GM21423 (cell line): ENCODE measurements at regions not wholly inside any gene's neighbourhood (a gene's known extent, or its start where the extent isn't known, plus 50 kb on each side); places are given as distances from the start of the nearest gene placed in this dataset.

Experiments used
- ATAC-seq: cut with Tn5 transposase; IDR thresholded peaks from one replicate; pipeline ENCODE4 v1.9.1; 2021; ENCODE audit warnings: mild to moderate bottlenecking, moderate library complexity; ENCODE audit not compliant: unreplicated experiment

DNA sequence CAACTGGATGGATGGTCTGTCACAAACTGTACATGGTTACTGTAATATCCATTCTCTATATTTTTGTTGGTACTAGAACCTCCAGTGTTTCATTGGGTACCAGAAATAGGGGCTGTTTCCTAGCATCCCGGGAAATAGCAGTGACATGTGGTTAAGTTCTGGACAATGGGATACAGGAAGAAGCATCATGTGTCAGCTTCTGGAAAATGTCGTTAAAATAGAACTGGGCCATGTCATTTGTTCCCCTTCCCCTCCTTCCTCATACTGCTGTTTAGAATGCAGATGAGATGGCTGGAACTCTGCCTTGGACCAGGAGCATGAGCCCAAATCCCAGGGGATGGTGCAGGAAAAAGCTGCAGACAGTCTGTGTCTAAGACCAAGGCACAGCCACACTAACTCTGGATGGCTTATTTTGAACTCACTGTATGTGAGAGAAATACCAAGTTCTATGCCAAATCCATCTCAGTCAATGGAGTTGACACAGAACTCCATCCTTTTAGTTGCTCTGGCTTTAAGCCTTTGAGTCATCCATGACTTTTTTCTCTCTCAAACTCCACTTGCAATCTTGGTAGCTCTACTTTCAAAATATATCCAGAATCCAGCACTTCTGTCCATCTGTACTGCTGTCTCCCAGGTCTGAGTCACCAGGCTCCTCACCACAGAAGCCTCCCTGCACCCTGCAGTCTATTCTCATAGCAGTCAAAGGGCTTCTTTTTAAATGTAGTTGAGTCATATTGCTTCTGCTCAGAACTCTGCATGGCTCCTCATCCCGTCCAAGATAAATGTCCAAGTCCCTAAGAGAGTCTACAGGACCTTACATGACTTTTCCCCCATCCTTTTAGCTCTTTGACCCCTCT is 184.2 kb downstream of the NSG2 start:
- no peak for ATAC-seq

DNA sequence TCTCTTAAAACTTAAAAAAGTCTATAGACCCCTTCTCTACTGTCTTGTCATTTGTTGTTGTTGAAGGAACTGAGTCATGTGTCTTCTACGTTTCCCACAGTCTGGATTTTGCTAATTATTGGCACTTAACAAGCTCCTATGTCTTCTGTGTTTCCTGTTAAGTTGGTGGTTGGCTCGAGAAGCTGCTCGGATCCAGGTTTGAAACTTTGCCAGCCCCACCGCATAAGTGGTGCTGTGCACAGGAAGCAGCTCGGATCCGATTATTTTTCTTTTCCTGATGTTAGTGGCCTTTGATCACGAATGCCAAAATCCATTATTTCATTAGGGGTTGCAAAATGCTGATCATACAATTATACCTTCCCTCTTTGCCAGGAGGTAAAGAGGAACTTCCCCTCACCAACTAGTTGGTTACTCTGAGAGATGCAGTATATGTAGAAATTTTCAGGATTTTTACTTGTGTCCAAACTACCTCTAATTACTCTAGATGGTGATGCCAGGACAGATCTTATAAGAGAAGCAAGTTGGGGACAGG is 186.5 kb downstream of the NSG2 start:
- no peak for ATAC-seq

GRCh38 chr5:174234388-174234787 is 188.9 kb downstream of the NSG2 start:
- ATAC-seq, result no peak

DNA sequence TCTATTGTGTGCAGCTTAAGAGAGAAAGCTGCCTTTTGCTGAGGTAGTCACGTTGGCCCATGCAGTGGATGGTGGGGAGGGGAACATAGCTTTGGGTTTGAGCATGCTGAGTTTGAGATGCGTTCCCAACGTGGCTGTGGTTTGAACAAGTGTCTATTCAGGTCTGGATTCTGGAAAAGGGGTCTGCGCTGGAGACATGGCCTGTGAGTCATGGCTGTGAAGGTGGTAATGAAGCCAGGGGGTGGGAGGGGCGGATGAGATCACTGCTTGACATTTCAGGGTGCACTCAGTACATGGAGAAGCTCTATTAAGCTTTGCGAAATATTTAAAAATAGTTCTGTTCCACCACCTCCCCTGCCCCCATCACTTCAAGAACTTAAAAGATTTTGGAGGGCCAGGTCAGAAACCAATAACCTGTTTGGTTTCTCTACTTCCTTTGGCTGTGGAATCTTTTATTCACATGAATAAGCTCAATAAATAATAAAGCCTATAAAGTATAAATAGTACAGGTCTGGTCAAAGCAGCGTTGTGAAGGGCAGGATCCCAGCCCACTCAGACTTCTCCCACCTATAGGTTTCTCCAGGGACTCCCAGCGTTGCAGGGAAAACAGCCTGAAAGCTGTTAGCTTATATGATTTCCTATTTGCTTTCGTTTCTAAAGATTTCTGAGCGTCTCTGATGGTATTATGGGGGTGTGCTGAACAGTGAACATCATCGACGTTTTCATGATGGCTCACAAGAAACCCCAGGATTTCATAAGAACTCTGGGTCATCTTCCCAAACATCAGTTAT is 189.9 kb downstream of the NSG2 start:
- ATAC-seq, result no peak

DNA sequence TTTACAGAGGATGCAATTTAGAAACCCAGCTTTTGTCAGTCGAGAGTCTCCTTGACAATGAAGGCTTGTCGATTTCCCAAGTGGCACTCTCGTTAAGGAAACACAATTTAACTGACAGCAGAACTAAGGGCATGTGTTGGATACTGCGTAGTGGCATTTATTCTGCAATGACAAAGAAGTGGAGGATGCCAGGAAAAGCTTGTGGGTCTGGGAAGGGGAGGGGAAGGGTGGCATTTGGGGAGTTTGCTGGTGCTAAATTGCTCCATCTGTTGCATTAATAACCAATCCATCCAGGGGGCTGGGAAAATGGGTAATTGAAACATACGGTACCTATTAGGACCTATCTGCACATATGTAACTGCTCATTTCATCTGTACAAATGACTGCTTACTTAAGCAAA is 190.6 kb downstream of the NSG2 start:
- no peak for ATAC-seq

DNA sequence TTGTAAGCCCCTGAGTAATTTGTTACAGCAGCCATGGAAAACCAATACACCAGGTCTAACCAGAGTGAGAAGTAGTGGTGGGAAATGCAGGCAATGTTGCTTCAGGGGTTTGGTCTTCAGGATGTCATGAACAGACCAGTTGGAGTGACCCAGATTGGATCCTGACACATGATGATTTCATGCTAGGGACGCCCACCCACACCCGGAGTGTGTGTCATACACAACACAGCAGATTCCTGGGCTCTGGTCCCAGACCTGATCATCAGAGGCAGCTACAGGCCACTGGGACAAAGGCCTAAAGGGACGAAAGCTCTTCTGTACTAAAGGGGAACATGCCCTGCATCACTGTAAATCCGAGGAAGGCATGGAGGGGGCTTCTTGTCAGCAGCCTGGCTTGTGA is 194.2 kb downstream of the NSG2 start:
- ATAC-seq, result no peak

GRCh38 chr5:174242573-174242972 is 197.1 kb downstream of the NSG2 start:
- no peak for ATAC-seq

DNA sequence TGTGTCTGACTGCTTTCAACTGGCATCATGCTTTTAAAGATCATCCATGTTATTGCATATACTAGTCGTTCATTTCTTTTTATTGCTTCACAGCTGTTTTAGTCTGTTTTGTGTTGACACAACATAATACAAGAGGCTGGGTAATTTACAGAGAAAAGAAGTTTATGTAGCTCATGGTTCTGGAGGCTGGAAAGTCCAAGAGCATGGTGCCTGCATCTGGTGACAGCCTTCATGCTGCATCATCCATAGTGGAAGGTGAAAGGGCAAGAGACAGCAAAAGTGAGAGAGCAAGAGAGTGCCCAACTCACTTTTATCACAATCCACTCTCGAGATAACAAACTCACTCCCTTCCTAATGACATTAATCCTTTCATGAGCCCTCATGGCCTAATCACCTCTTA is 198.4 kb downstream of the NSG2 start:
- ATAC-seq, result no peak

DNA sequence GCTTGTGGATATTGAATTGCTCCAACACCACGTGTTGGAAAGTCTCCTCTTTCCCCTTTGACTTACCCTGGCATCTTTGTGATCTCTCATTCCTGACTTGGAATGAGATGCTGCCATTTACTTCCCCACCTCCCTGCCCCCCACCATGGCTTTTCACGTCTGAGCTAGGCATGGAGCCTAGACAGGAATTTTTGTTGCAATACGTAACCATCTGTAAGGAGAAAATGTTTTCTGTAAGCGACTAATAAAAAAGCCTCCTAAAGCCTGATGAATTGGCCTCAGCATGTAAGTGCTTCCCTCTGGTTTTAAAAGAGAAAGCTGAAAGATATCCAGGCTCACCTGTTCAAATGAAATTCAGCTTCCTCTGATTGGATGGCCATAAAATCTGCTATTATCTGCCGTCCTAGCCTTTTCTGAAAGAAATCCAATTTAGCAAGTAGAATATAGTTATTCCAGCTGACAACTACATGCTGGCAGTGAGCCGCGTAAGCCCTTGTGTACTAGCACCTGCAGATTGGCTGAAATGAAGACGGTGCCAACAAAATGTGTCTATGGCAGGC is 200.1 kb downstream of the NSG2 start:
- ATAC-seq, result no peak

- ATAC-seq, result no peak
These were observed 201.2 kb downstream of the NSG2 start for GRCh38 chr5:174246743-174247142.

DNA sequence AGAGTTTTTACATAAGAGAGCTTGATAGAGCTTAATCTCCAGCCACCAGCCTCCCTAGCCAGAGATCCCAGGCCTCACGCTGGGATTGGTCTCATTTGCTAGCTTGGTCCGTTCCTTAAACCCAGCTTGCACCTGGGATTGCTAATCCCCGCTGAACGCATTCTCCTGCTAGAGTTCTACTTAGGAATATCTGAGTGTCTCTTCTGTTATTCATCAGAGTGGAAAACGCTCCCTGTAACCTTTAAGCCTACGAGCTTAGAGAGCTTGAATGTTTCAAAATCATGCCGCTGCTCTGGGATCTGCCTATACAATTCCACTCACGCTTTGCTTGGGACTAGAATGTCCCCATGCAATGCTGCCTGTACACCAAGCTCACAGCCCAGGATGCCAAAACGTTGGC is 201.8 kb downstream of the NSG2 start:
- no peak for ATAC-seq

DNA sequence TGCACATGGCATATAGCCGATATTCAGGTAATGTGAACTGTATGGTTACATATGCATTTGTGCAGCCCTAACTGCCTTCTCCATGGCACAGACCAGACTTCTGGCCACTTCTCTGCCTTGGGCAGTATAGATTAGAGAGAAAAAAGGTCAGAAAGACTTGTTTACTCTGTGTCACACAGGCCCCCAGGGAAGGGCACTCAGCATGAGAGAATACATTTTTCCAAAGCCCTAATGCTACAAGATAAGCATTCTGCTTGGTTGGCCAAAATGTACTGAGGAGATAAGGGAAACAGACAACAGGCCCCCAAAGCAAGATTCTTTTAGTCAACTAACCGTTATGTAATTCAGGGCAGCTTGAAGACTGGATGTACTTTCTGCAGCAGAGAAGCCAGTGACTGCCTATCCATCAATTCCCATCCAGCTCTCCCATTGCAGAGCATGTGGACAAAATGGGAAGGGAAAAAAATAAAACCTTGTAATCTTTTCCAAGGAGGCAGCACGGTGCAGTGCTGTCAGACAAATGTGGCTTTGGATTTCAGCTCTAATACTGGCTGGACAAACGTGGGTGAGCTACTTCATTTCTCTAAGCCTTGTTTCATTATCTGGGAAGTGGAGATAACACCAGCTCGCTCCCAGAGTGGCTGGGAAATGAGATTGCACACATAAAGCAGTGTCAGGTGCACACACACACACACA is 205.9 kb downstream of the NSG2 start:
- no peak for ATAC-seq

DNA sequence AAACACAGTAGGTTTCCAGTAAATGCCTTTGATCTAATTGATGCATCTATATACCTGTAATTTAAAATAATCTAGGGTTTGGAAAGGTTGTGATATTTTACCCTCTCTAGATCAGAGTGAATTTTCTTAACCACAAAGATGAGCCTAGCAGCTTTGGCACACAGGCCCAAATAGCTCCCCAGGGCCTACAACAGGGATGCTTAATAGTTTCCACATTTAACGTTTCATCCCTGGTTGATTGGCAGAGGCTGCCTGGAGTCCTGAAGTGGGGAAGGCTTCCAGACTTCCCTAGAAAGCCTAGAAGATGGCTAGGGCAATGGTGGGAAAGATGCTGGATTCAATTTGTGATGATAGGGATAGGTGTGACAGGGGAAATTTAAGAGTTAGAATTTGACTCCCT is 206.6 kb downstream of the NSG2 start:
- ATAC-seq, result no peak

DNA sequence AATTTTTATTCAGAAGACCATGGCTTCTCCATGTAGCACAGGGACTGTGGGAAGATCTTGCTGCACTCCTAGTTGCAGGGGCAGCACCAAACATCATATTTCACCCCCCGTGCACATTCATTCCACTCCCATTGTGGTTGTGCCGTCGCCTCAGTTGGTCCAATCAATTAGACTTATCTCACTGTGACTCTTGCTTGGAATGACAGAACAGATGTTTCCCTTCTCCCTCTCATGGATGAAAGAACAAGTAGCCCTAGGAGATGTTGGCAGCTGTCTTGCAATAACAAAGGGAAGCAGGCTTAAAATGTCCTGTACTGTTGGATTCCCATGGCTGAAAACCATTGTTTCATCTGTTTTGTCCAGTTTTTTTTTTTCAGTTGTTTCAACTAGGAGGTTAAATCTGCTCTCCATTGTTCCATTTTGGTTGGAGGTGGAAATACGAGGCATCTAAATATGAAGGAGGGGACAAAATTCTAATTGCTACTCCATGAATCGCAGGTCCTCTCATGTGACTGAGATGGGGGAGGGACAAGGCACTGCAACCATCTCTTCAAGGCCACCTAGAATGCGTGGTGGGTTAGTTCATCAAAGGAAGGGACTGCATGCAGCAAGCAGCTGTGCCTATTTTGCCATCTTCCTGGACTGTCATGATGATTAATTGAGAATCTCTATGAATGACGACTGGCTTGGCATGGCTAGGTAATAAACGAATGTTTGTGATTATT is 214.4 kb downstream of the NSG2 start:
- ATAC-seq, result no peak

GRCh38 chr5:174271316-174271715 is 225.8 kb downstream of the NSG2 start:
- no peak for ATAC-seq

DNA sequence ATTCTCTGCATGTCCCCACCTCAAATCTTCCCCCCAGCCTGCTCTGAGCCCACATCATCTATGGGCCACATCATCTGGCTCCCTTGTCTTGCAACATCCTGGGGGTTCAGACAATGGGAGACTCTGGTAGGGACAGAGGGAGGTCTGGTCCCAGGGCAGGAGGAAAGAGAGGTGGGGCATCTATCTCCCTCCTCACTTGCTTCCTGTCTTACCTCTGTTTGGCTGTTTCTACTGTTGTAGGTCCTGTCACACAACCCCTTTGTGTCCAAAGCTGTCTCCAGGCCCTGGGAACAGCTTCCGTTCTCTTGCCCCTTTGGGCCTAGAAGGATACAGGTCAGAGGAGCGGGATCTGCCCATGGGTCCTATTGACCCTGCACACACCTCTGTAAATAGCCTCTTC is 227.2 kb downstream of the NSG2 start:
- ATAC-seq, result no peak

DNA sequence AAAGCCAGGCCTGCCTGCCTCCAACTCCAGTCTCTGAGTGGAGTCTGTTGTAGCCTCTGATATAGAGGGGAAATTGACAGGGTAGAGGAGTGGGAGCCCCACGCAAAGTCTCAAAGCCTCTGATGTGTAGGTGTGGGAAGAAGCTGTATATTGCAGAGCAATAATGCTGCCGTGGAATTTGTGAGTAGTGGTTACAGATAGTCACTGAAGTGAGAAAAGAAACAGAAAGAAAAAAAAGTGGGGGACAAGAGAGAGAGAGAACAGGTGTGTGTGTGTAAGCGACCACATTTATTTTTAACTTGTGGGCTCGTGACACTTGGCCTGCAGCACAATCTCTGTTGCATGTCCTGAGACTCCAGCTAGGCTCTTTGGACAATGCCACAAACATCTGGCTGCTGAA is 227.8 kb downstream of the NSG2 start:
- peak; percentile 85 for ATAC-seq

DNA sequence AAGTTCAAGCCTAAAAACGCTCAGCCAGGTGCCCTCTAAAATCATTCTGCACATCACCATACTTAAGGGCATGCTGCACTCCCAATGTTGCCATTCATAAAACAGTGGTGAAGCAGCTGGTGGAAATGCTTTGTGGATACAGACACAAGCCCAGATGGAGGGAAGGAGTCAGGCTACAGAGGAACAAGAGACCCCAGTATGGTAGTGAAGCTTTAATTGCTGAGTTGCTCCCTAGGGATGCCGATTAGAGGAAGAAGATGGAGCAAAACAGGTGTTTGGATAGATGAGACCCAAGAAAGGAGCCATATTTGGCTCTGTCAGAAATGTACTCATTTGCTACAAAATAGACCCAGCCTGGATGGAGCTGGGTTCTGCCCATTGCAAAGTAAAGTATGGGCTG is 230.5 kb downstream of the NSG2 start:
- ATAC-seq, result no peak

DNA sequence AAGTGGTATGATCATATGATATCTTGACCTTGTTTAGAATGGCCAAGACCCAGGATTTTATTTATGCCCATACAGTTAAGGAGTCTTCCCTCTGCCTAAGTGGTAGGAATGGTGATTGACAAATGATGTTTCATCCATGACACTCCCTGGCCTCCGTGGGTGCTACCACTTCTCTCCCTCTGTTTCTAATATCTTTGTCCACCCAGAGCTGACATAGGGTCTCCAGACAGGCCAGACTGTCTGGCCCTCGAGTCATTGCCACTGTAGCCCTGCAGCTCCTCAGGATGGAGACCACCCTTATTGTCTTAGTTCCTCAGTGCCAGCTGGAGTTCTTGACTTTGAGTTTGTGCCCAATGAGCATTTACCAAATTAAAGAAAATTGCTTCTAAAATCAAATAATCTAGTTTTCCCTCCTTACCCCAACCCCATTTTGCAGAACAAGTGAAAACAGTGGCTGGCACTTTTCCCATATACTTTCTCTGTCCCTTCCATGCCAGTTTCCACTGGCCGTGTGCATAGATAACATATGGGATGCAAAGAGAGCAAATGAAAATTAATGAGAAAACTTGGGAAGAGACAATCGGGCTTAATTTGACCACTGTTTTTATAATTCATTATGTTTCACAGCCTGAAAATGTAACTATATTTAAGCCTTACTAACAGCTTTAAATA is 235.7 kb downstream of the NSG2 start:
- ATAC-seq, result no peak

- no peak for ATAC-seq
These were observed 236.3 kb downstream of the NSG2 start for GRCh38 chr5:174281855-174282254.
